ENCODE measurements at regions not wholly inside any gene's neighbourhood (a gene's known extent, or its start where the extent isn't known, plus 50 kb on each side); places are given as distances from the start of the nearest gene placed in this dataset.

GRCh38 chr11:103703954-103704353 lies 332.5 kb upstream of the DDI1 start:
- TF ChIP-seq, protein P1, sequence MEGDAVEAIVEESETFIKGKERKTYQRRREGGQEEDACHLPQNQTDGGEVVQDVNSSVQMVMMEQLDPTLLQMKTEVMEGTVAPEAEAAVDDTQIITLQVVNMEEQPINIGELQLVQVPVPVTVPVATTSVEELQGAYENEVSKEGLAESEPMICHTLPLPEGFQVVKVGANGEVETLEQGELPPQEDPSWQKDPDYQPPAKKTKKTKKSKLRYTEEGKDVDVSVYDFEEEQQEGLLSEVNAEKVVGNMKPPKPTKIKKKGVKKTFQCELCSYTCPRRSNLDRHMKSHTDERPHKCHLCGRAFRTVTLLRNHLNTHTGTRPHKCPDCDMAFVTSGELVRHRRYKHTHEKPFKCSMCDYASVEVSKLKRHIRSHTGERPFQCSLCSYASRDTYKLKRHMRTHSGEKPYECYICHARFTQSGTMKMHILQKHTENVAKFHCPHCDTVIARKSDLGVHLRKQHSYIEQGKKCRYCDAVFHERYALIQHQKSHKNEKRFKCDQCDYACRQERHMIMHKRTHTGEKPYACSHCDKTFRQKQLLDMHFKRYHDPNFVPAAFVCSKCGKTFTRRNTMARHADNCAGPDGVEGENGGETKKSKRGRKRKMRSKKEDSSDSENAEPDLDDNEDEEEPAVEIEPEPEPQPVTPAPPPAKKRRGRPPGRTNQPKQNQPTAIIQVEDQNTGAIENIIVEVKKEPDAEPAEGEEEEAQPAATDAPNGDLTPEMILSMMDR (IDR thresholded peaks at IDR 0.05; ENCODE audit: insufficient read depth, low read length, poor library complexity, severe bottlenecking): no peak
- Histone ChIP-seq H3K36me3 (ENCODE audit: control insufficient read depth, insufficient read depth, low read length) (no peaks in the 10 kb centered on the region), H3K27me3 (ENCODE audit: control insufficient read depth, insufficient read depth, low read length) (no peaks in the 10 kb centered on the region), H3K4me3 (ENCODE audit: low read depth, low read length) (no peak overlapping the region)
- no peak for DNase-seq (ENCODE audit: low read depth)

- Histone ChIP-seq H3K36me3 (ENCODE audit: control insufficient read depth, insufficient read depth, low read length) (no peaks in the 10 kb centered on the region), H3K4me3 (ENCODE audit: low read depth, low read length) (no peak overlapping the region), H3K27me3 (ENCODE audit: control insufficient read depth, insufficient read depth, low read length) (no peaks in the 10 kb centered on the region)
- no peak for DNase-seq (ENCODE audit: low read depth)
- TF ChIP-seq, protein P1 (IDR thresholded peaks at IDR 0.05; ENCODE audit: insufficient read depth, low read length, poor library complexity, severe bottlenecking): no peak
These were observed 330.8 kb upstream of the DDI1 start for GRCh38 chr11:103705642-103706041.

GRCh38 chr11:103709371-103709770 lies 327.1 kb upstream of the DDI1 start:
- Histone ChIP-seq H3K4me3 (ENCODE audit: low read depth, low read length) (no peak overlapping the region), H3K27me3 (ENCODE audit: control insufficient read depth, insufficient read depth, low read length) (no peaks in the 10 kb centered on the region), H3K36me3 (ENCODE audit: control insufficient read depth, insufficient read depth, low read length) (no peaks in the 10 kb centered on the region)
- DNase-seq (ENCODE audit: low read depth): no peak
- TF ChIP-seq, protein P1 (IDR thresholded peaks at IDR 0.05; ENCODE audit: insufficient read depth, low read length, poor library complexity, severe bottlenecking): no peak

DNA sequence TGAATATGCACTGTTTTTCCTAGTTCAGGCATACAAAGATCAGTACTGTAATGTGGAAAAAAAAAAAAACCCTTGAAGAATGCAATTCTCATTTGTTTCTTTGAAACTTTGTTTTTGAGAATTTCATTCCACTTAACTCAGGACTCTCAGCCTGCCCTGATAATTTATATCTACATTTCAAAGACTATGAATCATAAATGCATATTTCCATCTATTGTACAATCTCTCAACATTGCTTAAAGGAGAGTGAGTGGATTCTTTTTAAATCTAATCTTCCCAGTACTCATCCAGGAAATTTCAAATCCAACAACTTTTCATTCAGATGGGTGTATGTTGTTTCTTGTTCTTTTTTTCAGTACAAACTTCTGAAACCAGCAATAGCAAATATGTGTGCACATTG lies 322.2 kb upstream of the DDI1 start:
- Histone ChIP-seq H3K27me3 (ENCODE audit: control insufficient read depth, insufficient read depth, low read length) (no peaks in the 10 kb centered on the region), H3K4me3 (ENCODE audit: low read depth, low read length) (no peak overlapping the region), H3K36me3 (ENCODE audit: control insufficient read depth, insufficient read depth, low read length) (no peaks in the 10 kb centered on the region)
- no peak for DNase-seq (ENCODE audit: low read depth)
- TF ChIP-seq, protein P1 (IDR thresholded peaks at IDR 0.05; ENCODE audit: insufficient read depth, low read length, poor library complexity, severe bottlenecking): no peak

GRCh38 chr11:103716363-103716762 lies 320.1 kb upstream of the DDI1 start:
- H3K4me3 ChIP-seq (ENCODE audit: low read depth, low read length): no peak overlapping the region
- H3K27me3 ChIP-seq (ENCODE audit: control insufficient read depth, insufficient read depth, low read length): no peaks in the 10 kb centered on the region
- no peak for DNase-seq (ENCODE audit: low read depth)
- TF ChIP-seq, protein P1 (IDR thresholded peaks at IDR 0.05; ENCODE audit: insufficient read depth, low read length, poor library complexity, severe bottlenecking): no peak
- H3K36me3 ChIP-seq (ENCODE audit: control insufficient read depth, insufficient read depth, low read length): no peaks in the 10 kb centered on the region

- no peaks in the 10 kb centered on the region for H3K36me3 ChIP-seq (ENCODE audit: control insufficient read depth, insufficient read depth, low read length)
- H3K27me3 ChIP-seq (ENCODE audit: control insufficient read depth, insufficient read depth, low read length): no peaks in the 10 kb centered on the region
- DNase-seq (ENCODE audit: low read depth): no peak
- no peak overlapping the region for H3K4me3 ChIP-seq (ENCODE audit: low read depth, low read length)
- TF ChIP-seq, protein P1 (IDR thresholded peaks at IDR 0.05; ENCODE audit: insufficient read depth, low read length, poor library complexity, severe bottlenecking): no peak
These were observed 309.2 kb upstream of the DDI1 start for GRCh38 chr11:103727262-103727661.
